Mesenchymal stem cell (in vitro differentiated cells and primary cell): ENCODE measurements at regions not wholly inside any gene's neighbourhood (a gene's known extent, or its start where the extent isn't known, plus 50 kb on each side); places are given as distances from the start of the nearest gene placed in this dataset.

ENCODE experiments used
- DNase-seq: peaks from one replicate; pipeline ENCODE4 v3.0.0-alpha.2; 2013
- H2AFZ ChIP-seq: one replicate; pipeline ENCODE4 v1.6.1; 2013; ENCODE audit warnings: low read depth, mild to moderate bottlenecking, control low read depth, inconsistent platforms, low read length, moderate library complexity
- H2AK5ac ChIP-seq: 2 replicates; pipeline ENCODE4 v1.6.1; 2013; ENCODE audit warnings: low read length, moderate library complexity, mild to moderate bottlenecking, inconsistent platforms; ENCODE audit not compliant: severe bottlenecking
- H2BK120ac ChIP-seq: one replicate; pipeline ENCODE4 v1.6.1; 2013; ENCODE audit warnings: low read depth, mild to moderate bottlenecking, inconsistent platforms, low read length, moderate library complexity
- H2BK12ac ChIP-seq, 2 experiments: one replicate each; pipeline ENCODE4 v1.6.1; 2013; ENCODE audit warnings: inconsistent platforms in 2 of 2, low read length in 2 of 2, mild to moderate bottlenecking in 2 of 2, moderate library complexity in 2 of 2, control low read depth in 1 of 2
- H2BK15ac ChIP-seq: one replicate; pipeline ENCODE4 v1.6.1; 2013; ENCODE audit warnings: mild to moderate bottlenecking, low read depth, inconsistent platforms; ENCODE audit not compliant: poor library complexity, severe bottlenecking
- H2BK5ac ChIP-seq: 2 replicates; pipeline ENCODE4 v1.6.1; 2013; ENCODE audit warnings: low read depth, mild to moderate bottlenecking, low read length, control low read depth, inconsistent platforms; ENCODE audit not compliant: poor library complexity, severe bottlenecking
- H3K14ac ChIP-seq, 2 experiments: one replicate each; pipeline ENCODE4 v1.6.1; 2013; ENCODE audit warnings: inconsistent platforms in 2 of 2, low read length in 2 of 2, control low read depth in 1 of 2, mild to moderate bottlenecking in 1 of 2, moderate library complexity in 1 of 2
- H3K18ac ChIP-seq, 2 experiments: one replicate each; pipeline ENCODE4 v1.6.1; 2013; ENCODE audit warnings: inconsistent platforms in 2 of 2, low read length in 2 of 2, control low read depth in 1 of 2, low read depth in 1 of 2, mild to moderate bottlenecking in 1 of 2
- H3K23ac ChIP-seq, 2 experiments: one replicate each; pipeline ENCODE4 v1.6.1; 2013; ENCODE audit warnings: inconsistent platforms in 2 of 2, low read length in 2 of 2, mild to moderate bottlenecking in 2 of 2, moderate library complexity in 2 of 2, control low read depth in 1 of 2
- H3K27ac ChIP-seq: 2 replicates; pipeline ENCODE4 v1.5.1; 2013; ENCODE audit warnings: mild to moderate bottlenecking, moderate library complexity, low read length, control low read depth, inconsistent platforms; ENCODE audit not compliant: poor library complexity, severe bottlenecking
- H3K27me3 ChIP-seq, 2 experiments: 2 replicates each; pipeline versions ENCODE4 v1.6.1 to v1.7.0; 2013; ENCODE audit warnings: low read length in 2 of 2, mild to moderate bottlenecking in 2 of 2, moderate library complexity in 2 of 2, control low read depth in 1 of 2, inconsistent platforms in 1 of 2; ENCODE audit not compliant: control insufficient read depth in 1 of 2, insufficient read depth in 1 of 2
- H3K36me3 ChIP-seq, 2 experiments: 2 replicates each; pipeline versions ENCODE4 v1.6.1 to v1.7.0; 2013; ENCODE audit warnings: low read length in 2 of 2, control low read depth in 1 of 2, inconsistent platforms in 1 of 2, low read depth in 1 of 2, mild to moderate bottlenecking in 1 of 2; ENCODE audit not compliant: insufficient read depth in 2 of 2, control insufficient read depth in 1 of 2
- H3K4ac ChIP-seq, 2 experiments: one replicate each; pipeline ENCODE4 v1.6.1; 2013; ENCODE audit warnings: inconsistent platforms in 2 of 2, low read length in 2 of 2, mild to moderate bottlenecking in 2 of 2, moderate library complexity in 2 of 2, control low read depth in 1 of 2, low read depth in 1 of 2
- H3K4me1 ChIP-seq: 2 replicates; pipeline ENCODE4 v1.6.1; 2013; ENCODE audit warnings: low read depth, low read length, control low read depth; ENCODE audit not compliant: control insufficient read depth, insufficient read depth
- H3K4me2 ChIP-seq: 2 replicates; pipeline ENCODE4 v1.6.1; 2013; ENCODE audit warnings: low read length, mild to moderate bottlenecking, inconsistent platforms; ENCODE audit not compliant: poor library complexity, severe bottlenecking
- H3K4me3 ChIP-seq, 2 experiments: 2 replicates each; pipeline versions ENCODE4 v1.5.1 to v1.7.0; 2013; ENCODE audit warnings: low read length in 2 of 2, mild to moderate bottlenecking in 2 of 2, control low read depth in 1 of 2, low read depth in 1 of 2; ENCODE audit not compliant: insufficient read depth in 1 of 2
- H3K79me1 ChIP-seq: replicated peaks from 2 replicates; pipeline ENCODE4 v1.6.1; 2013; ENCODE audit warnings: mild to moderate bottlenecking, control low read depth, low read length, inconsistent platforms; ENCODE audit not compliant: poor library complexity, severe bottlenecking
- H3K9ac ChIP-seq: 2 replicates; pipeline ENCODE4 v1.7.0; 2013; ENCODE audit warnings: mild to moderate bottlenecking, low read length, moderate library complexity
- H3K9me3 ChIP-seq: 2 replicates; pipeline ENCODE4 v1.7.0; 2013; ENCODE audit warnings: mild to moderate bottlenecking, low read length; ENCODE audit not compliant: control insufficient read depth
- H4K8ac ChIP-seq: one replicate; pipeline ENCODE4 v1.6.1; 2013; ENCODE audit warnings: inconsistent platforms, mild to moderate bottlenecking, low read length, moderate library complexity
- H4K91ac ChIP-seq: one replicate; pipeline ENCODE4 v1.6.1; 2013; ENCODE audit warnings: mild to moderate bottlenecking, low read length, inconsistent platforms
- WGBS: methylation state at CpG from one replicate; pipeline ENCODE4 v1.1.7; 2013; ENCODE audit warnings: mixed read lengths; 5-methylcytosine and 5-hydroxymethylcytosine counted together

GRCh38 chr4:54445866-54446265 is 211.9 kb upstream of the KIT start:
- H2AK5ac ChIP-seq, result no peak overlapping the region
- H2BK15ac ChIP-seq, result no peak overlapping the region
- no peak overlapping the region for H3K4ac ChIP-seq
- no peak overlapping the region for H3K9ac ChIP-seq
- H2BK12ac ChIP-seq, result no peak overlapping the region
- no peak for DNase-seq
- H3K4me3 ChIP-seq, result no peak overlapping the region
- H3K79me1 ChIP-seq, result no peaks in the 10 kb centered on the region
- no peak overlapping the region for H4K91ac ChIP-seq
- no peak overlapping the region for H4K8ac ChIP-seq
- H3K27me3 ChIP-seq, result peaks cover 0 to 10% of the 10 kb centered on the region in 2 experiments
- H2BK5ac ChIP-seq, result no peak overlapping the region
- H3K23ac ChIP-seq, result no peak overlapping the region
- no peak overlapping the region for H3K27ac ChIP-seq
- H3K18ac ChIP-seq, result no peak overlapping the region
- no peak overlapping the region for H3K14ac ChIP-seq
- no peak overlapping the region for H2AFZ ChIP-seq
- H3K4me2 ChIP-seq, result no peak overlapping the region
- no peak overlapping the region for H2BK120ac ChIP-seq
- H3K36me3 ChIP-seq, result no peaks in the 10 kb centered on the region
- H3K9me3 ChIP-seq, result peaks cover 11% of the 10 kb centered on the region
- H3K4me1 ChIP-seq, result no peaks in the 10 kb centered on the region

GRCh38 chr4:54446581-54446980 is 211.2 kb upstream of the KIT start:
- Histone ChIP-seq H3K4me1 (no peaks in the 10 kb centered on the region), H3K79me1 (no peaks in the 10 kb centered on the region), H3K27ac (no peak overlapping the region), H3K4me2 (no peak overlapping the region), H2BK120ac (no peak overlapping the region), H2BK15ac (no peak overlapping the region), H4K8ac (no peak overlapping the region), H3K14ac (no peak overlapping the region), H3K9ac (no peak overlapping the region), H3K4ac (no peak overlapping the region), H3K18ac (no peak overlapping the region), H2BK5ac (no peak overlapping the region), H3K4me3 (no peak overlapping the region), H2BK12ac (no peak overlapping the region), H2AK5ac (no peak overlapping the region), H3K27me3 (peaks cover 0 to 10% of the 10 kb centered on the region in 2 experiments), H4K91ac (no peak overlapping the region), H3K23ac (no peak overlapping the region), H3K9me3 (peaks cover 11% of the 10 kb centered on the region), H3K36me3 (no peaks in the 10 kb centered on the region), H2AFZ (no peak overlapping the region)
- DNase-seq, result no peak
- no CpG with 5 or more reads among the region's 1 CpG for WGBS

GRCh38 chr4:54447304-54447703 is 210.5 kb upstream of the KIT start:
- Histone ChIP-seq H4K8ac (no peak overlapping the region), H2AFZ (no peak overlapping the region), H3K4me2 (no peak overlapping the region), H2BK120ac (no peak overlapping the region), H3K9ac (no peak overlapping the region), H3K27me3 (peaks cover 0 to 10% of the 10 kb centered on the region in 2 experiments), H4K91ac (no peak overlapping the region), H3K36me3 (no peaks in the 10 kb centered on the region), H3K4me3 (no peak overlapping the region), H3K14ac (no peak overlapping the region), H3K79me1 (no peaks in the 10 kb centered on the region), H3K23ac (no peak overlapping the region), H3K18ac (no peak overlapping the region), H3K4me1 (no peaks in the 10 kb centered on the region), H3K27ac (no peak overlapping the region), H2BK12ac (no peak overlapping the region), H2BK5ac (no peak overlapping the region), H2BK15ac (no peak overlapping the region), H3K4ac (no peak overlapping the region), H3K9me3 (peaks cover 11% of the 10 kb centered on the region), H2AK5ac (no peak overlapping the region)
- 94% methylated on average over 2 of the region's 2 CpGs for WGBS
- no peak for DNase-seq

- Histone ChIP-seq H3K9me3 (peaks cover 11% of the 10 kb centered on the region), H3K4me2 (no peak overlapping the region), H3K18ac (no peak overlapping the region), H3K27me3 (peaks cover 0 to 11% of the 10 kb centered on the region in 2 experiments), H3K4me3 (no peak overlapping the region), H4K8ac (no peak overlapping the region), H3K36me3 (no peaks in the 10 kb centered on the region), H3K4ac (no peak overlapping the region), H4K91ac (no peak overlapping the region), H3K23ac (no peak overlapping the region), H2AK5ac (no peak overlapping the region), H3K9ac (no peak overlapping the region), H2BK15ac (no peak overlapping the region), H2BK12ac (no peak overlapping the region), H3K27ac (no peak overlapping the region), H2BK120ac (no peak overlapping the region), H3K14ac (no peak overlapping the region), H3K79me1 (no peaks in the 10 kb centered on the region), H3K4me1 (no peaks in the 10 kb centered on the region), H2AFZ (no peak overlapping the region), H2BK5ac (no peak overlapping the region)
- DNase-seq, result no peak
- 92% methylated on average over 4 of the region's 5 CpGs for WGBS
These were observed 207.8 kb upstream of the KIT start for GRCh38 chr4:54449999-54450398.
